Bronchial epithelial cell (primary cell): ENCODE measurements at regions not wholly inside any gene's neighbourhood (a gene's known extent, or its start where the extent isn't known, plus 50 kb on each side); places are given as distances from the start of the nearest gene placed in this dataset.
"Not testable (repeated sequence)": the region's sequence is repeated elsewhere in the genome, so short reads cannot be mapped to it uniquely, and the experiment has no call there.

Source experiments
- DNase-seq: peaks from one replicate; pipeline ENCODE4 v3.0.0-alpha.2; 2010; ENCODE audit warnings: low read depth
- FAIRE-seq: peaks from 2 replicates; lab custom pipeline; 2011; peaks lifted over from hg19 to GRCh38; lab: Jason Lieb, UNC
- H3K27me3 ChIP-seq: 2 replicates; pipeline ENCODE4 v1.5.1; 2011; ENCODE audit warnings: low read length; ENCODE audit not compliant: control insufficient read depth, insufficient read depth
- H3K36me3 ChIP-seq: 2 replicates; pipeline ENCODE4 v1.5.1; 2011; ENCODE audit warnings: low read length; ENCODE audit not compliant: control insufficient read depth, insufficient read depth
- H3K4me3 ChIP-seq: 2 replicates; pipeline ENCODE4 v1.5.1; 2011; ENCODE audit warnings: mild to moderate bottlenecking, low read depth, low read length, control low read depth
- TF ChIP-seq, protein P1 (sequence below): IDR thresholded peaks from 2 replicates; pipeline ENCODE4 v1.5.1; 2011; ENCODE audit warnings: mild to moderate bottlenecking, moderate library complexity, low read length, control low read depth, inconsistent platforms; ENCODE audit not compliant: insufficient read depth, severe bottlenecking

DNA sequence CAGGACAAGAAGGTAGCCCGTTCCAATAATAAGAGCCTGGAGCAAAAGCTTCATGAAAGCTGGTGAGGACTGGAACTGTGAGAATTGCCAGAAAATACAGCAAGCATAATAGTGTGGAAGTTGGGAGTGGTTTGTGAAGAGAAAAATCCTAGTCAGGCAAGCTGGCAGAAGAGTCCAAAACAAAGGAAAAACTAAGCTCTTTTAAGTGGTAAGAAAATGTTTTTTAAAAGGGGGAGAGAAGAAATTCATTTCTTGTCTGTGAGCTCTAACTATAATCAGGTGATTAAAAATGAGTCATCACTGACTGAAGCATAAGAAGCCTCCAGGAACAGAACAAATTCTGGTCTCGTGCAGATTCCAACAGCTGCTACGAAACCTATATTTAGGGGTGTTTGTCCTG lies 102.6 kb downstream of the CAAP1 start:
- no peak overlapping the region for H3K4me3 ChIP-seq
- DNase-seq, result peak; percentile 51
- no peaks in the 10 kb centered on the region for H3K27me3 ChIP-seq
- no peak for FAIRE-seq
- H3K36me3 ChIP-seq, result no peaks in the 10 kb centered on the region
- TF ChIP-seq, protein P1, sequence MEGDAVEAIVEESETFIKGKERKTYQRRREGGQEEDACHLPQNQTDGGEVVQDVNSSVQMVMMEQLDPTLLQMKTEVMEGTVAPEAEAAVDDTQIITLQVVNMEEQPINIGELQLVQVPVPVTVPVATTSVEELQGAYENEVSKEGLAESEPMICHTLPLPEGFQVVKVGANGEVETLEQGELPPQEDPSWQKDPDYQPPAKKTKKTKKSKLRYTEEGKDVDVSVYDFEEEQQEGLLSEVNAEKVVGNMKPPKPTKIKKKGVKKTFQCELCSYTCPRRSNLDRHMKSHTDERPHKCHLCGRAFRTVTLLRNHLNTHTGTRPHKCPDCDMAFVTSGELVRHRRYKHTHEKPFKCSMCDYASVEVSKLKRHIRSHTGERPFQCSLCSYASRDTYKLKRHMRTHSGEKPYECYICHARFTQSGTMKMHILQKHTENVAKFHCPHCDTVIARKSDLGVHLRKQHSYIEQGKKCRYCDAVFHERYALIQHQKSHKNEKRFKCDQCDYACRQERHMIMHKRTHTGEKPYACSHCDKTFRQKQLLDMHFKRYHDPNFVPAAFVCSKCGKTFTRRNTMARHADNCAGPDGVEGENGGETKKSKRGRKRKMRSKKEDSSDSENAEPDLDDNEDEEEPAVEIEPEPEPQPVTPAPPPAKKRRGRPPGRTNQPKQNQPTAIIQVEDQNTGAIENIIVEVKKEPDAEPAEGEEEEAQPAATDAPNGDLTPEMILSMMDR, result no peak

DNA sequence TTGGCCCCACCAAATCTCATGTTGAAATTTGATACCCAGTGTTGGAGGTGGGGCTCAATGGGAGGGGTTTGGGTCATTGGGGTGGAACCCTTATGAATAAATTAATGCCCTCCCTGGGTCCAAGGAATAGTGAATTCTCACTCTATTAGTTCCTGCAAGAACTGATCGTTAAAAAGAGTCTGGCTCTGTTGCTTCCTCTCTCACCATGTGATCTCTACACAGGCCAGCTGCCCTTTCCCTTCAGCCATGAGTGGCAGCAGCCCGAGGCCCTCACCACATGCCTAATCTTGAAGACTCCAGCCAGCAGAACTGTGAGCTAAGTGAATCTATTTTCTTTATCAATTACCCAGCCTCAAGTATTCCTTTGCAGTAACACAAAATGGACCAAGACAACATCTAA lies 106.0 kb downstream of the CAAP1 start:
- FAIRE-seq (no peak), DNase-seq (no peak)
- TF ChIP-seq, protein P1, result no peak
- H3K27me3 ChIP-seq, result no peaks in the 10 kb centered on the region
- no peaks in the 10 kb centered on the region for H3K36me3 ChIP-seq
- no peak overlapping the region for H3K4me3 ChIP-seq

DNA sequence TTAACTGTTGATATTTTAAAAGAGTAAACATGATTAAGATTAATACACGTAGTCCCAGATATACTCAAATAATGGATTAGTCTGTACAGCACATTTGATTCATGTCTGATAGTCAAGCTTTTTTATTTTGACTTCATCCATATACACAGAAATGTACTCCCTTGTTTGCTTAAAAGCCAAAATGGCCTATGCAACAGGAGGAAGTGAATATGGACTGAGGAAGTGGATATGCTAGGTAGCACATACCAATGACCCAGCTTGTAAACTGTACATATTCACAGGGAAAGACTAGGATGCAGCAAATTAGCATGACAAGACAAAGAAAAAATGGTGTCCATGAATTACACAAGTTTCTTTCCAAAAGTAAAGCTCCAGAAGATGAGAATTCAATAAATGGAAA lies 109.7 kb downstream of the CAAP1 start:
- no peaks in the 10 kb centered on the region for H3K36me3 ChIP-seq
- DNase-seq (no peak), FAIRE-seq (no peak)
- no peaks in the 10 kb centered on the region for H3K27me3 ChIP-seq
- H3K4me3 ChIP-seq, result no peak overlapping the region
- TF ChIP-seq, protein P1, result no peak

DNA sequence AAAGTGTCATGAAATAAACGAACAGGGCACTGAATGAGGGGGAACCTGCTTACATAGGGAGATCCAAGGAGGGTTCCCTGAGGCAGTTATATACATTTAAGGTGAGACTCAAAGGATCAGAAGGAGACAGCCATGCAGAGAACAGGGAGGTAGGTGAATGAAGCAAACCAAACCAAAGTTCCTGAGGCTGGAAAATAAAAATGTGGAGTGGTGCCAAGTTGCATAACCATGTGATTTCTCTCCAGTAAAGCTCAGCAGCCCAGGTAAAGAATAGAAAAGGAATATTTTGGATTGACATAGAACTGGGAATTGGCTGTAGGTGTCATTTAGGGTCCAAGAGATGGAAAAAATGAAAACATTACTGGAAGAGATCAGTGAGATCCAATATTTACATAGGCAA lies 110.7 kb downstream of the CAAP1 start:
- H3K36me3 ChIP-seq, result no peaks in the 10 kb centered on the region
- no peaks in the 10 kb centered on the region for H3K27me3 ChIP-seq
- FAIRE-seq, result no peak
- TF ChIP-seq, protein P1, result no peak
- H3K4me3 ChIP-seq, result no peak overlapping the region
- peak; percentile 10 for DNase-seq

DNA sequence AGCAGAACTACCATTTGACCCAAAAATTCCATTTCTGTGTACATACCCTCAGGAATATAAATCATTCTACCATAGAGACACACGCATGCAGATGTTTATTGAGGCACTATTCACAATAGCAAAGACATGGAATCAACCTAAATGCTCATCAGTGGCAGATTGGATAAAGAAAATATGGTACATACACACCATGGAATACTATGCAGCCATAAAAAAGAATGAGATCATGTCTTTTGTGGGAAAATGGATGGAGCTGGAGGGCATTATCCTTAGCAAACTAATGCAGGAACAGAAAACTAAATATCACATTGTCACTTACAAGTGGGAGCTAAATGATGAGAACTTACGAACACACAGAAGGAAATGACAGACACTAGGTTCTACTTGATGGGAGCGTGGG lies 112.3 kb downstream of the CAAP1 start:
- not testable (repeated sequence) for FAIRE-seq, H3K4me3 ChIP-seq, DNase-seq

DNA sequence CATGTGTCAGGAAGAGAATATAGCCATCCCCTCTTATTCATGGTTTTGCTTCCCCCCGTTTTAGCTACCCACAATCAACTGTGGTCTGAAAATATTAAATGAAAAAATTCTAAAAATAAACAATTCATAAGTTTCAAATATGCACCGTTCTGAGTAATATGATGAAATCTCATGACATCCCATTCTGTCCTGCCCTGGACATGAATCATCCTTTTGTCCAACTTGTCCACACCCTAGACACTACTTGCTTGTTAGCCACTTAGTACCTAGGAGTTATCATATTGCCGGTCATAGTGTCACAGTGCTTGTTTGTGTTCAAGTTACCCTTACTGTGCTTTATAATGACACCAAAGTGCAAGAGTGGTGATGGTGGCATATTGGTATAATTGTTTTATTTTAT lies 113.5 kb downstream of the CAAP1 start:
- peak; percentile 15 for DNase-seq
- no peak for FAIRE-seq

More for the DNA sequence above, 112.3 kb downstream of the CAAP1 start:
- not testable (repeated sequence) for H3K36me3 ChIP-seq, H3K27me3 ChIP-seq

More for the DNA sequence above, 113.5 kb downstream of the CAAP1 start:
- TF ChIP-seq, protein P1, result no peak
- Histone ChIP-seq H3K4me3 (no peak overlapping the region), H3K27me3 (no peaks in the 10 kb centered on the region), H3K36me3 (no peaks in the 10 kb centered on the region)
